ENCODE measurements at regions not wholly inside any gene's neighbourhood (a gene's known extent, or its start where the extent isn't known, plus 50 kb on each side); places are given as distances from the start of the nearest gene placed in this dataset.

- no peak overlapping the region for H3K27ac ChIP-seq
- DNase-seq (ENCODE audit: low read depth in 1 of 2, low spot score in 1 of 2) = no peak
- H3K9me3 ChIP-seq (ENCODE audit: low read depth) = no peaks in the 10 kb centered on the region
- H3K36me3 ChIP-seq = no peaks in the 10 kb centered on the region
- TF ChIP-seq, protein P1, sequence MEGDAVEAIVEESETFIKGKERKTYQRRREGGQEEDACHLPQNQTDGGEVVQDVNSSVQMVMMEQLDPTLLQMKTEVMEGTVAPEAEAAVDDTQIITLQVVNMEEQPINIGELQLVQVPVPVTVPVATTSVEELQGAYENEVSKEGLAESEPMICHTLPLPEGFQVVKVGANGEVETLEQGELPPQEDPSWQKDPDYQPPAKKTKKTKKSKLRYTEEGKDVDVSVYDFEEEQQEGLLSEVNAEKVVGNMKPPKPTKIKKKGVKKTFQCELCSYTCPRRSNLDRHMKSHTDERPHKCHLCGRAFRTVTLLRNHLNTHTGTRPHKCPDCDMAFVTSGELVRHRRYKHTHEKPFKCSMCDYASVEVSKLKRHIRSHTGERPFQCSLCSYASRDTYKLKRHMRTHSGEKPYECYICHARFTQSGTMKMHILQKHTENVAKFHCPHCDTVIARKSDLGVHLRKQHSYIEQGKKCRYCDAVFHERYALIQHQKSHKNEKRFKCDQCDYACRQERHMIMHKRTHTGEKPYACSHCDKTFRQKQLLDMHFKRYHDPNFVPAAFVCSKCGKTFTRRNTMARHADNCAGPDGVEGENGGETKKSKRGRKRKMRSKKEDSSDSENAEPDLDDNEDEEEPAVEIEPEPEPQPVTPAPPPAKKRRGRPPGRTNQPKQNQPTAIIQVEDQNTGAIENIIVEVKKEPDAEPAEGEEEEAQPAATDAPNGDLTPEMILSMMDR (IDR thresholded peaks at IDR 0.05; ENCODE audit: low read depth, low read length) = no peak
- no peaks in the 10 kb centered on the region for H3K4me1 ChIP-seq (ENCODE audit: low read depth)
- H3K27me3 ChIP-seq = no peaks in the 10 kb centered on the region
- no peak overlapping the region for H3K4me3 ChIP-seq
Measured at GRCh38 chr18:35797948-35798347, 174.5 kb upstream of the RMP24 start.

DNA sequence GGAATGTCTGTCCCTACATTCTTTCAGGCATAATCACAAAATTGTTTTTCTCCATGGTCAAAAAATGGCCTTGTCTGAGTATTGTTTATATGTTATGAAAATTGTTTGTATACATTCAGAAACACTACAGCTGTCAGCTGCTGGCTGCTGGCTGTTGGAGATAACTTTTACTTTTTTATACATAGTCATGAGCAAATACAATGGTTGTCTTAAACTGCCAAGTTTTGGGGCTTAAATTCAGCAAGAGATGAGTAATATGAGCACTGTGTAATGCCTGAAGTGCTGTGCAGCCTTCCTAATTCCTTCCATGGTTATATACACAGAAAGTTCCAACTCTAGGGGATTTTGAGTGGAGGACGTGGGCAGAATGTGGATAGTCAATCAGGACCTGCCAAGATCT lies 168.9 kb upstream of the RMP24 start:
- Histone ChIP-seq H3K36me3 (no peaks in the 10 kb centered on the region), H3K4me3 (no peak overlapping the region), H3K9me3 (ENCODE audit: low read depth) (no peaks in the 10 kb centered on the region), H3K27ac (no peak overlapping the region), H3K27me3 (no peaks in the 10 kb centered on the region), H3K4me1 (ENCODE audit: low read depth) (no peaks in the 10 kb centered on the region)
- DNase-seq (ENCODE audit: low read depth in 1 of 2, low spot score in 1 of 2) = no peak
- TF ChIP-seq, protein P1 (IDR thresholded peaks at IDR 0.05; ENCODE audit: low read depth, low read length) = no peak

DNA sequence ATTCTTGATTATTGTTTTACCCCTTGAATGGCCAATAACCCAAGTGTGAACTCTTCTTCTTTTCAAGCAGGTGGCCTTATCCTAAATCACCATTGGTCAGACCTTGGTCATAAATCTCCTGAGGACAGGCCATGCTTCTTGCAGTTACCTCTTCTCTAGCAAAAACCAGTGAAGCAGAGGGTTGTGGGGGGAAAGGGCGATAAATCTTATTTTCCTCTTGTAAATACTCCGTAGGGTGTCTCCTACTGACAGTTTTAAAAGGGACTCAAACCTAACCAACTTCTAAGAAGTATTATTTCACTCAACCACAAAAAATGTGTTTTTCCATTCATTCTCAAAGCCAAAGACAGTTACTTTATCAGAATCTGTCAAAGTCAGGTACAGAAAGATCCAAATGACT lies 168.1 kb upstream of the RMP24 start:
- Histone ChIP-seq H3K4me3 (no peak overlapping the region), H3K27me3 (no peaks in the 10 kb centered on the region), H3K36me3 (no peaks in the 10 kb centered on the region), H3K4me1 (ENCODE audit: low read depth) (no peaks in the 10 kb centered on the region), H3K9me3 (ENCODE audit: low read depth) (no peaks in the 10 kb centered on the region), H3K27ac (no peak overlapping the region)
- no peak for DNase-seq (ENCODE audit: low read depth in 1 of 2, low spot score in 1 of 2)
- TF ChIP-seq, protein P1 (IDR thresholded peaks at IDR 0.05; ENCODE audit: low read depth, low read length) = no peak

GRCh38 chr18:35807811-35808335 lies 164.6 kb upstream of the RMP24 start:
- TF ChIP-seq, protein P1 (IDR thresholded peaks at IDR 0.05; ENCODE audit: low read depth, low read length) = no peak
- Histone ChIP-seq H3K4me1 (ENCODE audit: low read depth) (no peaks in the 10 kb centered on the region), H3K9me3 (ENCODE audit: low read depth) (no peaks in the 10 kb centered on the region), H3K4me3 (no peak overlapping the region), H3K27ac (no peak overlapping the region), H3K27me3 (no peaks in the 10 kb centered on the region), H3K36me3 (no peaks in the 10 kb centered on the region)
- no peak for DNase-seq (ENCODE audit: low read depth in 1 of 2, low spot score in 1 of 2)

DNA sequence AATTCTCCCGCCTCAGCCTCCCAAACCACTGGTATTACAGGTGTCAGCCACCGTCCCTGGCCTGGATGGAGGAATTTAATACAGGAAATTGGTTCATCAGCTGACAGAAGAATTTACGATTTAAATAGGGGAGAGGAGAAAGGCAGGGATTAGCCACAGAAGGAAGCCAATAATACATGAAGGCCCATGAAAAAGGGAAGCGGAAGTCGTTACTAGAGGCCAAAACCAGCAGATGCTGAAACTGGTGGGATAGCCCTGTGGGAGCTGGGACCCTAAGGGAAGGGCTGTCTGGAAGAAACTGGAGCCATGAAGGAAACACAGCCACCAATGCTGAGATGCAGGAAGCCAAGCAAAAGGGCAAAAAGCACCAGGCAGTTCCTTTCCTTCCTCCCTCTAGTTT lies 163.7 kb upstream of the RMP24 start:
- Histone ChIP-seq H3K9me3 (ENCODE audit: low read depth) (no peaks in the 10 kb centered on the region), H3K27ac (no peak overlapping the region), H3K27me3 (no peaks in the 10 kb centered on the region), H3K4me1 (ENCODE audit: low read depth) (no peaks in the 10 kb centered on the region), H3K36me3 (no peaks in the 10 kb centered on the region), H3K4me3 (no peak overlapping the region)
- DNase-seq (ENCODE audit: low read depth in 1 of 2, low spot score in 1 of 2) = no peak
- TF ChIP-seq, protein P1 (IDR thresholded peaks at IDR 0.05; ENCODE audit: low read depth, low read length) = no peak

GRCh38 chr18:35810520-35810919 lies 162.0 kb upstream of the RMP24 start:
- Histone ChIP-seq H3K4me3 (no peak overlapping the region), H3K9me3 (ENCODE audit: low read depth) (no peaks in the 10 kb centered on the region), H3K4me1 (ENCODE audit: low read depth) (no peaks in the 10 kb centered on the region), H3K27me3 (no peaks in the 10 kb centered on the region), H3K27ac (no peak overlapping the region), H3K36me3 (no peaks in the 10 kb centered on the region)
- no peak for DNase-seq (ENCODE audit: low read depth in 1 of 2, low spot score in 1 of 2)
- TF ChIP-seq, protein P1 (IDR thresholded peaks at IDR 0.05; ENCODE audit: low read depth, low read length) = no peak

All from cardiac muscle cell (in vitro differentiated cells and primary cell).